DMS53 (cell line): ENCODE measurements at regions not wholly inside any gene's neighbourhood (a gene's known extent, or its start where the extent isn't known, plus 50 kb on each side); places are given as distances from the start of the nearest gene placed in this dataset.

ENCODE experiments used
- DNase-seq: peaks from one replicate; lab custom pipeline; 2025; lab: John Stamatoyannopoulos, UW

DNA sequence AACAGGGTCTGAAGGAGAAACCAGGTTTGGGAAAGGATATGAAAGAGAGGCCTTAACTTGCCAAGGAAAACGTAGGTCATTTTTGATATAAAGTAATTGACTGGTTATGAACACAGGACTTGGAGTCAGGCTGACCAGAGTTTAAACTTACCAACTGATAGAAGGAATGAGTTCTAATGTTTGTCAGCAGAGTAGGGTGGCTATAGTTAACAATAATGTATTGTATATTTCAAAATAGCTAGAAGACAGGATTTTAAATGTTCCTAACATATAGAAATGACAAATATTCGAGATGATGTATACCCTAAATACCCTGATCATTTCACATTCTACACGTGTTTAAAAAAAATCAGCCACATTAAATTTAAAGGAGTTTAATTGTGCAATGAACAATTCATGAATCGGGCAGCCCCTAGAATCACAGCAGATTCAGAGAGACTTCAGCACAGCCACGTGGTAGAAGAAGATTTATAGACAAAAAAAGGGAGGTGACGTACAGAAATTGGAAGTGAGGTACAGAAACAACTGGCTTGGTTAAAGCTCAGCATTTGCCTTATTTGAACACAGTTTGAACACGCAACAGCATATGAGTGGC, 52.5 kb upstream of the PLEKHG7 start:
- DNase-seq = no peak

DNA sequence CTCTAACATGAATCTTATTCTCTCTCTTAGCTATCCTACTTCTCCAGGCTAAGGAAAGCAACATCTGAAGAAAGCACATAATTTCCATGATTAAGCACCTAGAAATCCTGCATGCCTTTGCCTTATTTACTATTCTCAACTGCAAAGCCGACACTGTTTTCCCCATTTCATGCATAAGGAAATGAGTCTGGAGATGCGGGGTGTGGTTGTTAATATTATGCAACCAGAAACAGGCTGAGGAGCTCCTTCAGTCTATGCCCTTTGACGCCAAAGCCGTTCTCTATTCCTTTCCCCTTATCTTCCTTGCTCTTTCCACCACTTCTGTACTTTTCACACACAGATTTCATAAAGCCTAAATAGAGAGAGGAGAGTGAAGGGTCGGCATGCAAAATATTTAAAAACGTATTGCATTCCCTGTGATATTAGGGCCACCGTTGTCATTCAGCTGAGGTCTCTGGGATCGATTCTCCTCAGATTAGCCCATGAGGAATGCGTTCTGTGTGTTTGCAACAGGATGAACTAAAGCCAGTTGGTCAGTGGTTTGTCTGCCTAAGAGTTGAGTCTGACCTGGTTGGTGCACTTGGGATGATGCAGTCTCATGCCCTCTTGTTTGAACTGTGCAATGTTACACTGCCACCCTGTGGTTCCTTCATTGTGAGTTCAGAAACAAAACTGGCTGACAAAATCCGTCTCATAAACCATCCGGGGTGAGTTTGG, 53.1 kb upstream of the PLEKHG7 start:
- DNase-seq = peak; percentile 91

DNA sequence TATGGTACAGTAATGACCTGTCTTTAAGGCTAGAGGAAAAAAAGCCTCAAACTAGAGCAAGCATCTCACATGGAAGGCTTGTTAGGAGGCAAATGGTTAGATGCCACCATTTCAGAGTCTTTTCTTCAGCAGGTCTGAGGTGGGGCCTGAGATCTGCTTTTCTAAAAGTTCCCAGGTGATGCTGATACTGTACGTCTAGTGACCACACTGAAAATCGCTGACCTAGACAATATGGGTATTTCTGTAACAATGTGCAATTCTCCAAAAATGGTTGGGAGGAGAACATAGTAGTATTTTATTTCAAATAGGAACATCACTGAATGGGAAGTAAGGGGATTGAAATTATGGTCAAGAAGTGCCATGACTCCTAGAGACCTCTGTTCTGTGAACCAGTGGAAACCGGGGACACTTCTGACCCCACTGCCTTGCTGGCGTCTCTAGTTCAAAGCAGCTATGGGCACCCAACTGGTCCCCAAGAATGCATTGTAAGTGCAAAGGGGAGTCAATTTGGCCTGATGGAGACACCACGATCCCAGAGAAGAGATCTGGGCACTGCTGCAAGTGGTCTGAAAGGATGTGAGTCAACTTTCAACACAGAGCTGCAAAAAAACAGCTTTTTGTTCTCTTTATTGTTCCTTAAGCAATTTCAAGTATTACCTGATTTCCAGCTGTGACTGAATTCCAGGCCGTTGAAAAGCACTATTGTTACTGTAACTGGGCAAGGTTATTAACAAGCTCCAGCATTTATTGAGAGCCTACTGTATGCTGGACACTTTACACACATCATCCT, 54.4 kb upstream of the PLEKHG7 start:
- no peak for DNase-seq

DNA sequence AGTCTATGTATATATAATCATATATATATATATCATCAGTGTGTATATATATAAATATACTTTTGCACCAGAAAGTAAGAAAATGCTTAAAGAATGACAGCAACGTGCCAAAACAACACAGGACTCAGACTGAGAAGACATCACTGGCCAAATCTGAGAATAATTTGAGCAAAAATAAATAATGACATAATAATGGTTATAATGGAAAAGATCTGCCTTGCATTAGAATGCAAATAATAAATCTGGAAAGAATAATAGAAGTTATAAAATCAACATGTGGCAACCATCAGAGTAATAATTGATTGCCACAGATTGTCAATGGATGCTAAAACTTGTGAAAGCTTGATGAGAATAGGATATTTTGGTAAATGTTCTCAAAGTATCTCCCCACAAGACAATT, 61.5 kb upstream of the PLEKHG7 start:
- no peak for DNase-seq

DNA sequence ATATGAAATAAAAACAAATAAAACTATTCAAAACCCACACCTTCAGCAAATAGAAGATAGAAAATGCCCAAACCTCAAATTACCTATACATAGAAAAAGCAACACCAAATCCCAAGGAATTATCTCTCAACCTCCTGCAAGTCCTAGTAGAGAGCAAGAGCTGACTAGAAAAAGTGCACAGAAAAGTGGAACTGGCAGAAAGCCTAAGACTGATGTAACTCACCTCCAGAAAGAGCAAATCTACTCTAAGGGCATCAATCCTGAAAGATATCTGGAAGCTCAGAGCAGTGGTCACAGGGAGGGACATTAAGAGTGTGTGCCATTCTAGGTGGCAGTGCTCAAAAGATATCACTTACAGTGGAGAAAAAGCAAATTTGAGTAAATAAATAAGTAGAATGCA, 62.1 kb upstream of the PLEKHG7 start:
- DNase-seq = peak; percentile 9

DNA sequence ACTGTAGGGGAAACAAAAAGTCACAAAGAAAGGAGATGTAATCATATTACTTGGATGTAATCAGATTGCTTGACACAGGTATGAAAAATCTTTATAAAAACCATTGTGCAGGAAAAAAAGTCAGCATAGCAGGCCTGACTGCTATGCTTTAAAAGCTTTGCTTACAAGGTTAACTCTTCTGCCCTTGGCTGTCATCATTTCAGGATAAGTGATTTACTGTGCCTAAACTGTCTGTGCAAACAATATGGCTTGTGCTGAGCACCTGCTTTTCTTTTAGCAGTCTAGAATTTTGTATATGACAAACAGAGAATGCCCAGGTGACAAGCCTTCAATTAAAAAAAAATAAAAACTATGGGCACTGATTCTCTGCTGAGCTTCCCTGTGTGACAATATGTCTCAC, 63.8 kb upstream of the PLEKHG7 start:
- peak; percentile 88 for DNase-seq

DNA sequence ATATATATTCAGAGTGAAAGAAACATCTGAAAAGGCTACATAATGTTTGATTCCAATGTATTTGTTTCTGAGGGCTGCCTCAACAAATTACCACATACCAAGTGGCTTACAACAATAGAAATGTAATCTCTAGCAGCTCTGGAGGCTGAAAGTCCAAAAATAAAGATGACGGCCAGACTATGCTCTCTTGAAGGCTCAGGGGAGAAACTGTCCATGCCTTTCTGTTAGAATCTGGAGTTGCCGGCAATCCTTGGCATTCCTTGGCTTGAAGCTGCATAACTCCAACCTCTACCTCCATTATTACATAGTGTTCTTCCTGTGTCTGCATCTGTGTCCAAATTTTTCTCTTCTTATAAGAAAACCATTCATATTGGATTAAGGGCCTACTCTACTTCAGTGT, 68.1 kb upstream of the PLEKHG7 start:
- DNase-seq = no peak

DNA sequence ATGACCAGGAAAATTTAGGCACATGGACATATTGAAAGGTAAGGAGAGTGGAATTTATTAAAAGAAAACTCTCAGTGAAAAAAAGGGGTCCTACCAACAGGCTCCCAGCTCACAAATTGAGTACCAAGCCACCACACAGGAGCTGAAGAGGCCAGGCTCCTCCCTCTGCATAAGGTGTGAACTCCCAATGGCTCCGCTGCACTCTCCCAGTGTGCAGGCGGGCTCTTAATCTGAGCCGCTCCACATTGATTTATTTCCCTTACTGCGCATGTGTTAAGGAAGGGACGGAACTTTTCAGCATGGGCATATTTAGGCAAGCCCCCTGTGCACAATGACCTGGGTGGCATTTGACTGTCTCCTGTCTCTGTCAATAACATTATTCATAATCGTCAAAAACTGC, 68.6 kb upstream of the PLEKHG7 start:
- no peak for DNase-seq

DNA sequence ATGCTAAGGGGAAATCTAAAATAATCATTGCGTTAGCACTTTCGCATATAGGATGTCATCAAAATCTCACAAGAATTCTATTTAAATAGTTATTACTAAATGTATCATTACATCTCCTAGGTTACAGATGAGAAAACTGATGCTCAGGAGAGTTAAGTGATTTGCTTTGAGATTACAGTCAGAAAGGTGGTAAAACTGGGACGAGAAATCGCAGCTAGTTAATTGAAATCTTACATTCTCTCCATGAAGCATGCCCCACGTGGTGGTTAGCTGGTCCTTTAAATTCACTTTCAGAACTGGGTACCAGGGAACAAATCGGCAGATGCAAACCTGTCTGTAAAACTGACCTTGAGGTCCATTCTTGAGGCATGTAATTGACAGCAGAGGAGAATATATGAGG, 71.8 kb upstream of the PLEKHG7 start:
- DNase-seq = no peak

DNA sequence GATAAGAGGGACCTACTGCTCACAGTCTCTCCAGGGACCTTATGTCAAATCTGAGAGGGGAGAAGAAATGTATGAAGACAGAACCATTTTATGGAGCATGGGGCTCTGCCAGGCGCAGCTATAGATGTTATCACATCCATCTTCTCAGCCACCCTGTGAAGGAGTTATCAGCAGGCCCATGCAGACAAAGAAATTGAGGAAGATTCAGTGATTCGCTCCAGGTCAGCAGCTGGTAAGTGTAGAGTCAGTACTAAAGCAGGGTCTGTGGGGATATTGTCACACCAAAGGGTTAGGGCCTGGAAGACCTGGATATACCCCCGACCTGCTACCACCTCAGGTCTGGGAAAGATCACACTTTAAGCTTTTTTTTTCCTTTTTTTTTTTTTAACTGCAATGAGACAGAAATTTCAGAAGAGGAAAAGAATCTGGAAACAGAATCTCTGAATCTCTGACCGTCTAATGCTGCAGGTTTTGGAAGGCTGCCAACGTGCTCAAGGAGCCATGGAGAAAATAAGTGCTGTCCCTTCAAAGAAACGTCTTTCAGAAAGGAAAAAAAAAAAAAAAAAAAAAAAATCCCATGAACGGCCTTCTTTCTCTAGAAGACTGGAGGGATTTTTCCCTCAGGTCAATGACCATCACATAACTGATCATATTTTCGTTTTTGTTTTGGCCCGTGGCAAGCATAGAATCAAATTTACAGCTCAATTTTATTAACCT, 73.3 kb upstream of the PLEKHG7 start:
- peak; percentile 44 for DNase-seq

DNA sequence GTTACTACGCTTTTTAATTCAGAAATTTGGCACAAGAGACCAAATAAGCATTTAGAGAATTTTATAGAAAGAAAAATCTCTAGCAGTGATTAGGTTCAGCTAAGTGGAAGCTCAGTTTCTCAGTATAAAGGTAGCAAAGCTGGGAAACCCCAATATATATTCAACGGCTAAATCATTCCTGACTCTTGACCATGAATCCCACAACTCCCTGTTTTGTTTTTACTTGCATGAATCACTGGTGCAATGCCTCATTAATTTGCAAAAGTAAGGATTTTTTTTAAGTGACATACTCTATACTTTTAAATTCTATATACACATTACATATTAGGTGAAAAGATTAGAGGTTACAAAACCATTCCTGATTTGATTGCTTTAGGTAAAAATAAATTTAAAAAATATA, 74.3 kb upstream of the PLEKHG7 start:
- DNase-seq = no peak

DNA sequence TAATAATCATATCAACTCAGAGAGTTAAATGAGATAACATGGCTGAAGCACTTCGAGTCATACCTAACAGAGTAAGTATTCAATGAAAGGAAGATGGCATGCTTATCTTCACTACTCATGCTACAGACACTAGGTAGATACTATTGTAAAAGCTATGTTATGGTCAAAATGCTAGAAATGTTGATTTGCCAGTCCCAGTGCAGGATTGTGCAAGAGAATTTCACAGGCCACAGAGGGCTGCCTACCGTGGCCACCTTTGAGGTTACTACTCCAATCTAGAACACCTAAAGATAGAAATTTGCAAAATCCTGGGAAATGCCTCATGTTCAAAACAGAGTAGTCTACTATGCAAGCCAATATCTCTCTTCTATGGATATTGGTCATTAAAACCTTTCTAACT, 75.3 kb upstream of the PLEKHG7 start:
- DNase-seq = no peak

DNA sequence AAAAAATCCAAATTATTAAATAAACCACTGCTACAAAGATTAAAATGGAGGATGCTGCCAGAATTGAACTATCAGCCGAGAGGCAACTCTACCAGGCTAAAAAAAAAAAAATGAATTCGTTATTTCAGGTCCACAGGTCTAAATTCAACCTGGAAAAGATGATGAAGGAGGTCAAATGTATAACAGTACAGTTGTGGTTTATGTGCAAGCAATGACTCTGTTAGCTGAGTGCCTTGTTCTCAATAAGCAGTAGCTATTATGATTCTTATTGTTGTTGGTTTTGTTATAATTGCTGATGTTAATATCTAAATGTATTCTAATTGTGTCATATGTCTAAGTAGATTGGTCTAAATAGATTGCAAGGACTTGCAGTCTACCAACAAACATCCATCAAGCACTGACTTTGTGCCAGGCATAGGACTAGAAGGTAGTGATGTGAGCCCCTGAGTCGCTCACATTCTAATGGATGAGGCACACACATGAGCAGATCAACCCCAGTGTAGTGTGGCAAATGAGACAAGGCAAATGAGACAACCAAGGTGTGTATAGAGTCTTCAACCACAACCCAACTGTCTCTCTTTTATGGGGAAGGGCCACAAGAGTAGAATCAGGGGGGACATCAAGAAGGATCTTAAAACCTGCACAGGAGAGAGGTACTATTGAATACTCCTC, 77.0 kb upstream of the PLEKHG7 start:
- DNase-seq = no peak

DNA sequence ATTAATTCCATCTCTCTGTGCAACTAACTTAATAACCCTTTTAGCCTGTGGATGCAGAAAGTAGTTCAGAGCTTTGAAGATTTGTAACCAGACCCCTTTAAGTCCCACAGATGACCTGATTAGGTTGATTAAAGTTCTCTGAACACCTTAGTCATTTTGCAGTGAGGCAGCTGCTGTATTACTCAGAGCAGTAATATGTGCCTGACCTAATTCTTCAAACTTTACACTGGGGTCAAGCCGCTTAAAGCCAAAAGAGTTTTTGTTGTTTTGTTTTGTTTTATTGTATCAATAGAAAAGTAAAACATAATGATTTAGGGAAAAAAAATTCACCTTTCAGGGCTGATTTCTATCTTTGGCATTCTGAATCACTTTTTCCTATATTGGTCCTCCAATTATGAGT, 78.6 kb upstream of the PLEKHG7 start:
- DNase-seq = no peak

DNA sequence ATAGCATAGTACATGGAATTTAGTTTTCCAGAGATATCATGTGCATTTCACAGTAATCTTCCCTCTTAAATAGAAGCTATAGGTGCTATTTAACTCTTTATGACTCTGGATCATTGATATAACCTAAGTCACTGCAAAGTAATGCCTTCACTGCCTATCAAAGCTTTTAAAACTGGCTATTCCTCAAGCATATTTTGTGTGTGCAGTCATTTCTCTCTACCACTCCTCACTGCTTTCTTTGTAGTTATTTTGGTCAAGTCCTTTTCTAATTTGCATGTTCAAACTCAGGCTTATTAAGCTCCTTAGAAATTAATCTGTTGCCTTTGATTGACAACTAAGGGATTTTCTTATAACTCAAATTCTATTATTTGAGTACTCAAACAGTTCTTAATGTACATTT, 79.4 kb upstream of the PLEKHG7 start:
- DNase-seq = no peak

DNA sequence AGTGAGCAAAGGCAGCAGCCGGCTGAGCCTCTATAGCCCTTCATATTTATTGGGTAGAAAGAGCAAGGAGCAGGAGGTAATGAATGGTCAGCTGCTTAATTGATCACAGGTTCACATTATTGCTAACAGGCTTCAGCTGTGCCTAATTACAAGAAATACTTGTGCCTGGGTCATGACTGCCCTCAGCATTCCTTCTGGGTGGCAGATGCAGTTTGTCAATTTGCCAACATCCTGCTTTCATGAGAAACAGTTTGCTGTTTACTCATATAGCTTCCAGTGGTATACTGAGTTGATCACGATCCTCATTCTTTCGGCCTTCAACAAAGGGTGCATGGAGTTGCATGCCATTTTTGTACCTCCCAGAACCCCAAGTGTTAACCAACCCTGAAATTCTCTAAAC, 81.0 kb upstream of the PLEKHG7 start:
- no peak for DNase-seq

DNA sequence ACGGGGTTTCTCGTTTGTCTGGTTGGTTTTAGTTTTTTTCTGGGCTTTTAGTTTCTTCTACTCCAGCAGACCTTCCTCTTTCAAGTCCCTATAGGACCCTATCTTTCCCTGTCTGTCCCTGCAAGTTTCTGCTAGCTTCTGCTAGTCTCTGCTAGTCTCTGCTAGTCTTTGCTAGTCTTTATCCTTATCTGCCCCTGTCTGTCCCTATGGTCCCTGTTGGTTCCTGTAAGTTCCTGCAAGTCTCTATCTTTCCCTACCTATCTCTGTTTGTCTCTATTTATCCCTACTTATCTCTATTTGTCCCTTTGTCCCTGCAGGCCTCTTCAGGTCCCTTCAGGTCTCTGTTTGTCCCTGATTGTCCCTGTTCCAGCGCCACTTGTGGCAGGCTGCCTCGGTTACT, 81.5 kb upstream of the PLEKHG7 start:
- no peak for DNase-seq

DNA sequence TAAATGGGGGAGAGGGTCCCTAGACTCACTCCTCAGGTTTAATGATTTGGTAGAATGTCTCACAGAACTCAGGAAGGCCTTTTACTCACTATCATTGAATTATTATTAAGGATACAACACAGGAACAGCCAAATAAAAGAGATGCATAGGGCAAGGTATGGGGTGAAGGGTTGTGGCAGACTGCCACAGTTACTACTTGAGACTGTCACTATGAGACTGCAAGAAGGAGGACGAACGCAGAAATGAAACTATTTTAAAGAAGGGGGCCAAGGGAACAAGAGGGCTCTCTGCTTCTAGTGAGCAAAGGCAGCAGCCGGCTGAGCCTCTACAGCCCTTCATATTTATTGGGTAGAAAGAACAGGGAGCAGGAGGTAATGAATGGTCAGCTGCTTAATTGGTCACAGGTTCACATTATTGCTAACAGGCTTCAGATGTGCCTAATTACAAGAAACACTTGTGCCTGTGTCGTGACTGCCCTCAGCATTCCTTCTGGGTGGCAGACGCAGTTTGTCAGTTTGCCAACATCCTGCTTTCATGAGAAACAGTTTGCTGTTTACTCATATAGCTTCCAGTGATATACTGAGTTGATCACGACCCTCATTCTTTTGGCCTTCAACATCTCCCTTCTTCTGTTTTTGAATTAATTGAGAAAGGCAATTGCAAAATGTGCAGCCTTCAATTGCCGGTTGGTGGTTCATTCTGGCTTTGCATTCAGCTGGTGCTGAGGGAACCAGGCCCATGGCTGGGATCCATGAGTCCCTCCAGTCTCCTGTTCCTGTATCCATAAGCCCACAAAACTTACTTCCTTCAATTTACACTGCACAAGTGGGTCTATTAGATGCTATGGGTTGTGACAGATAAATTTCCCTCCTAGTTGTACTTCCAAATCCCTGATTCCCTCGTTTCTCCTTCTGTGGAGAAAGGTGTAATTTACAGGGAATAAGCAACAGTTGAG, 82.8 kb upstream of the PLEKHG7 start:
- no peak for DNase-seq

DNA sequence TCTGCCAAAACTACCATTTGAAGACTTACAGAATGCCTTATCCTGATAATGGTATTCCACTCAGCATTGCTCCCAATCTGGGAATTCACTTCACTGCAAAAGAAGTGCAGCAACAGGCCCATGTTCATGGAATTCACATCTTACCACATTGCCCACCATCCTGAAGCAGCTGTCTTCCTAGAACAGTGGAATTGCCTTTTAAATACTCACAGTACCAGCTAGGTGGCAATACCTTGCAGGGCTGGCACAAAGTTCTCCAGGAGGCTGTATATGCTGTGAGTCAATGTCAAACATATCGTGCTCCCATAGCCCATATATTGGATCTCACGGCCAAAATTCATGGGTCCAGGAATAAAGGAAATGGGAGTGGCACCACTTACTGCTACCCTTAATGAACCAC, 83.8 kb upstream of the PLEKHG7 start:
- no peak for DNase-seq

DNA sequence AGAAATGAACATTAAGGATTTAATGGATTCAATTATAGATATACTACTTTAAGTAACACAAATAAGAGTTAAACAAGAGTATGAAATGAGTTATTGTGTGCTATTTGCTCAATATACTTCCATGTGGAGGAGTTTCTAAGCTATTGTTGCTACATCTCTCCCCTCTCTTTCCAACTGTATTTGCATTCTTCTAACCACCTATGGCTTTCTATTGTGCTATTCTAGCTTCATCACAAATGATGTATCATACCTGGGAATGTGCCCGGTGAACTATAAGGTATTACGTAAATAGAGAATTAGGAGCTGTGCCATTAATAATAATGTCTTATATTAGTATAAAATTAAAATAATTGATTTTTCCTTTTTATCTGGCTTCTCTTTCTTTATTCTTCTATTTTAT, 87.1 kb upstream of the PLEKHG7 start:
- no peak for DNase-seq

DNA sequence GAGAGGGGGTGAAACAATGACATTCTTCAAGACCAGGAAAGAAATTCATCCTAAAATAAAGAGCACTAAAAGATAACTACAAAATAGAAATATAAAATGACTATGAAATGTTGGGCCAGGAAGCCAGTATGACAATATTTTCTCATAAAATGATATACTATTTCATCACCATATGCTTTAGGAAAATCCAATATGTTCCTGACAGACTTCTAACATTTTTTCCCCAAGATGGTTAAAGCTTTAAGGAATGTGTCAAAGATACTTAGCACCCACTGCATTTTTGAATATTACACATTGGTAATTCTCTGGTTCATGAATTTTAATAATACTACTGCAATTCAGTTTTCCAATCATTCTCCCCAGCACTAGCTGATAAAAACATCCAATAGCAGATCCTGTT, 87.7 kb upstream of the PLEKHG7 start:
- DNase-seq = no peak
